IPS-20b (cell line): ENCODE measurements at regions not wholly inside any gene's neighbourhood (a gene's known extent, or its start where the extent isn't known, plus 50 kb on each side); places are given as distances from the start of the nearest gene placed in this dataset.

Source experiments
- H3K27ac ChIP-seq: one replicate; pipeline ENCODE4 v1.5.1; 2013; ENCODE audit warnings: low read length
- H3K27me3 ChIP-seq: 2 replicates; pipeline ENCODE4 v1.6.1; 2013; ENCODE audit warnings: mild to moderate bottlenecking, low read length, inconsistent platforms; ENCODE audit not compliant: insufficient read depth
- H3K36me3 ChIP-seq: 2 replicates; pipeline ENCODE4 v1.6.1; 2013; ENCODE audit warnings: low read depth, mild to moderate bottlenecking, inconsistent platforms, low read length, moderate library complexity; ENCODE audit not compliant: insufficient read depth
- H3K4me1 ChIP-seq: 2 replicates; pipeline ENCODE4 v1.6.1; 2013; ENCODE audit warnings: mild to moderate bottlenecking, control low read depth, inconsistent platforms, low read length, moderate library complexity; ENCODE audit not compliant: insufficient read depth
- H3K4me3 ChIP-seq: 2 replicates; pipeline ENCODE4 v1.5.1; 2013; ENCODE audit warnings: mild to moderate bottlenecking, low read length, inconsistent platforms
- H3K9ac ChIP-seq: 2 replicates; pipeline ENCODE4 v1.6.1; 2013; ENCODE audit warnings: low read depth, mild to moderate bottlenecking, inconsistent platforms, low read length, moderate library complexity
- H3K9me3 ChIP-seq: 2 replicates; pipeline ENCODE4 v1.6.1; 2013; ENCODE audit warnings: mild to moderate bottlenecking, low read depth, low read length, inconsistent platforms; ENCODE audit not compliant: insufficient read depth

DNA sequence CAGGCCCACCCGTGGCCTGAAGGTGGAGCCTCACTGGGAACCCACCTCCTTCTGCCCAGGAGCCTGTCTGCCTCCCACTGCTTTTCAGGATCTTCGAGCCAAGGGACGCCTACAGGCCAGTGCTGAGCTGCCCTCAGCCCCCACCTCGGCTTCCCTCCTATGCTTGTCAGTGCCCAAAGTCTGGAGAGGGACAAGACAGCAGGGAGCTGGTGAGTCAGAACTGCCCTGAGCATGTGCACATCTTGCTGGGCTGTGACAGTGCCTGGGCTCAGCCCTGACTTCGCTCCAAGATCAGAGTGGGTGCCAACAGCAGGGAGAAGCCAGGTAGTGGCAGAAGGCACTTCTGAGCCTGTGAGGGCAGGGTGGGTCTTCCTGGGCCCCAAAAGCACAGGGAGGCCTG, 286.8 kb downstream of the AEBP2 start:
- Histone ChIP-seq H3K36me3 (no peaks in the 10 kb centered on the region), H3K27ac (no peak overlapping the region), H3K9me3 (peaks cover 4% of the 10 kb centered on the region; the same call in 1 of the 2 replicates), H3K4me1 (no peaks in the 10 kb centered on the region), H3K4me3 (no peak overlapping the region), H3K9ac (no peak overlapping the region), H3K27me3 (no peaks in the 10 kb centered on the region)

DNA sequence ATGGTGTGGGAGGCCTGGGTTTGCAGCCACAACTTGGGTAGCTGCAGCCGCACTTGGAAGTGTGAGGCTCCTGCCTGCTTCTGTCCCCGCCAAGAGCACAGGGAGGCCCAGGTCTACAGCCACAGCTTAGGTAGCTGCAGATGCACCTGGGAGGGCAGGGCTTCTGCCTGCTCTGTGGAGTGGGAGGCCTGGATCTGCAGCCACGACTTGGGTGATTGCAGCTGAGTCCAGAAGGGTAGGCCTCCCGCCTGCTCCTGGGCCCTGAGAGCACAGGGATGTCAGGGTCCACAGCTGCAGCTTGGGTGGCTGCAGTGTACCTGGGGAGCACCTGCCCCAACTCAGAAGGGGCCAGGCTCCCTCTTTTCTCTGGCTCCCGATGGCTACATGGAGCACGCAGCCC, 287.3 kb downstream of the AEBP2 start:
- Histone ChIP-seq H3K27me3 (no peaks in the 10 kb centered on the region), H3K27ac (no peak overlapping the region), H3K9ac (no peak overlapping the region), H3K9me3 (peaks cover 4% of the 10 kb centered on the region; the same call in 1 of the 2 replicates), H3K4me1 (no peaks in the 10 kb centered on the region), H3K4me3 (no peak overlapping the region), H3K36me3 (no peaks in the 10 kb centered on the region)

DNA sequence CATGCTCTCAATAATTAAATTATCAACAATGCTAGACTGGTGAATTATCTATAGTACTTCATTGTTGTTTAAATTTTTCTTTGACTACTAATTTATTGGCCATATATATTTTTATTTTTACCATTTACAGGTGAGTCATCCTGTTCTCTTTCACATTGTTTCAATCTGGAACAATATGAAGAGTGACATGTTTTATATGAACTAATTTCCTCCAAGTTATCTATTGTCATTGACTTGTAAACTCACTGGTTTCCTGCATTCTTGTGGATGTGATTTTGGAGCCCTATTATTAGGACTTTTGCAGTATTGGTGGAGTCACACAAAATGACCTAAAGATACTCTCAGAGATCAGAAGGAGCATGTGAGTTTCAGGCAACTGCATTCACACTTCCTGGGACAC, 297.7 kb downstream of the AEBP2 start:
- Histone ChIP-seq H3K4me3 (no peak overlapping the region), H3K4me1 (no peaks in the 10 kb centered on the region), H3K9ac (no peak overlapping the region), H3K9me3 (peaks cover 13% of the 10 kb centered on the region), H3K27ac (no peak overlapping the region), H3K36me3 (no peaks in the 10 kb centered on the region), H3K27me3 (no peaks in the 10 kb centered on the region)

DNA sequence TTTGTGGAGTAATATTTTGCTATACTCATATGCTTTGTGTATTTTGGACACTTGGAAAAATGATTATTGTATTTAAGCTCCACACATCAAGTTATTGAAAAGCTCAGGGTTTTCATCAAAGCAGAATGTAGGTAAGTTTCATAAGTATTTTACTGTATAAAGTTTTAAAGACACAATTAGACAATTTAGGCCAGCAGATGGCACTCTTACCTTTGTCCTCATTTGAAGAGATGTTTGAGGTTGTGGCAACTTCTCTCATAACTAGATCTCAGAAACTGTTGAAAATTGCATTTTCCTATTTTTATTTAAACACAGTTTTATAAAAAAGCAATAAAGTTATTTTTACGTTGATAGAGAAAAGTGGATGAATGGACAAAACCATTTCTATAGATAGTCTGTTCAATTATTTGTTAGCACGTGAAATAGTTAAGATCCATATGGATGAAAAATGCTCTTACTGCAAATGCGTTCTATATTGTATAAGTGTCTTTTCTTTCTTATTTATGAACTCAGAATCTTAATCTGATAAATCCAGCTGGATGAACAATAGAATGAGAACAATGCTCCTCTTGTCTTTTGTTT, 300.0 kb downstream of the AEBP2 start:
- Histone ChIP-seq H3K4me3 (no peak overlapping the region), H3K27me3 (no peaks in the 10 kb centered on the region), H3K27ac (no peak overlapping the region), H3K4me1 (no peaks in the 10 kb centered on the region), H3K36me3 (no peaks in the 10 kb centered on the region), H3K9me3 (peaks cover 13% of the 10 kb centered on the region), H3K9ac (no peak overlapping the region)

DNA sequence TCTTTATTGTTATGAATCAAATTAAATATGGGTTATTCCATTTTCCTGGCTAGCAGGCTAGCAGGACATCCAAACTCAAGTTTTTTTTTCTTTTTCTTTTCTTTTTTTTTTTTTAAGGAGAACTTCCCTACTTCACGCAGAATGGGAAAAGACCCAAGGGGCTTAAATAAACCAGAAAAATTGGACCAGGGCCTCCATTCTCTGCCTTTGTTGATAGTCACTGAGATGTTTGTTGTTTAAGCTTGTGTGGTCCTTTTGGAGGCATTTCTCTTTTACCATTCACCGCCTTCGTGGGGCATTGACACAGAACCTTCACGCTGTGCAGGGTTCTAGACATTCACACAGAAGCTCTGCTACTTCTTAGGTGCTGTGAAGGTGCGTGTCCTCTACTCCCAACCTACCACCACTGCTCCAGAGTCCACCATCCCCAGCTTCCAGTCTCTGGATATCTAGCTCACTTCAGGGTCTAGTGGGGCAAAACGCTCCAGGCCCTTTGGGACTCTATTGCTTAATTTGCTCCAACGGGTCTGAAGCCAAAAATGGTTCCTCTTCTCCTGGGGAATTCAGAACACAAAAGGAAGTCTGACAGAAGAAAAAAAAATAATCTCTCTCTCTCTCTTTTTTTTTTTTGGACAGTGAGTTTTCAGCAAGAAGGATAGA, 301.3 kb downstream of the AEBP2 start:
- no peaks in the 10 kb centered on the region for H3K36me3 ChIP-seq
- no peak overlapping the region for H3K9ac ChIP-seq
- H3K4me3 ChIP-seq = no peak overlapping the region
- H3K27me3 ChIP-seq = no peaks in the 10 kb centered on the region
- no peak overlapping the region for H3K27ac ChIP-seq
- no peaks in the 10 kb centered on the region for H3K4me1 ChIP-seq
- H3K9me3 ChIP-seq = 0 out of 2 replicates have a peak, but pooled peaks cover under 1% of the 10 kb centered on the region

DNA sequence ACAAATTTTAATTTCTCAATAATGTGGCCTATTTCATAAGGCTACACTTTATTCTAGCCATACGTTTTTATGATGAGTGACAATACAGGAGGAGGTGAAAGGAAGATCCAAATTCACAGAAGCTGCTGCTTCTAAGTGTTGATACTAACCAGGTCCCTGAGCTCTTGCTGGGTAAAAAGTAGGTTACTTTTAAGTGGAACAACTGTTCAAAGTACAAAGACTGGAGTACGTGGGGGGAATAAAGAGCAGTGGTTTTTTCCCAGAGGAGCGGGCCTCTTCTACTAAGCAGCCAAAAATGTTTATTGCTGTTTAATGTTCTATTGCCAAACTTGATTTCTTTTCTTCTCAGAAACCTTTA, 301.8 kb downstream of the AEBP2 start:
- no peak overlapping the region for H3K27ac ChIP-seq
- no peaks in the 10 kb centered on the region for H3K4me1 ChIP-seq
- H3K9ac ChIP-seq = no peak overlapping the region
- no peaks in the 10 kb centered on the region for H3K27me3 ChIP-seq
- no peaks in the 10 kb centered on the region for H3K36me3 ChIP-seq
- no peak overlapping the region for H3K4me3 ChIP-seq
- no peaks in the 10 kb centered on the region for H3K9me3 ChIP-seq

DNA sequence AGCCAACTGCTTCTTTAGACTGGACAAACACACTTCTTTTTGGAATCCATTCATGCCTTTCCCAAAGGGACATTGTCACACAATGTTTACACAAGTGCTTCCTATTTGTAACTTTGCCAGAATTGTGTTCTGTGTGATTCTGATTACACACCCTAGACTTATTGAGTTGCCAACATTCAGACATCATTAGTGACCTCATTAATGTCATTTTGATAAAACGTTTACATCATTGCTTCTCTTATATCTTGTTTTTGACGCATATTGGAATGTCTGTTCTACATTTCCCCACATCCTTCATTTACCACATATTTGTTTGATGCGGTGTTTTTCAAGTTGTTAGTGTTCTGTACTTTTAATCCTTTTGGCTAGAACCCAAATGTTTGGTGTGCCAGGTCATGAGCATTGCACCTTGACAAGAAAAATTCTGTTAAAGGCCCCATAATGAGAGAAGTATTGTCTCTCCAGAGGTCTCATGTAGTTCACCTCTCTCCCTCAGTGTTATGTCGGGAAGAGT, 305.5 kb downstream of the AEBP2 start:
- Histone ChIP-seq H3K36me3 (no peaks in the 10 kb centered on the region), H3K9me3 (no peaks in the 10 kb centered on the region), H3K27ac (no peak overlapping the region), H3K9ac (no peak overlapping the region), H3K4me1 (no peaks in the 10 kb centered on the region), H3K27me3 (no peaks in the 10 kb centered on the region), H3K4me3 (no peak overlapping the region)

DNA sequence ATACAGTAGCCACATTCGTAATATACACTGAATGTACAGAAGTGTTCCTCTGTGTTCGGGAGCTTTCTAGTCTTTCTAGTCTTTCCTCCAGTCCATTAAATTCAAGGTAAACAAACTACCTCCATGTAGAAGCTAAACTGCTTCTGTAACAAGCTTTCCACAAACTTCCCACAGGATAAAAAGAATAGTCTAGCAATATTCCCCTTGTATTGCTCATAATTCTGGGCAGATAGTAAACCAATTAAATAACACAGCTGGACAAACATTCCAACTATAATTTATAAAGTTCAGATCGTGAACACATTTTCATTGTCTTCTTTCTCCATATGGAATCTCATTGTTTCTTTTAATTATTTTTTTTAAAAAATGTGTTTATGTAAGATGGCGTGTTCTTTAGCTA, 307.2 kb downstream of the AEBP2 start:
- H3K27ac ChIP-seq = no peak overlapping the region
- H3K4me1 ChIP-seq = no peaks in the 10 kb centered on the region
- no peaks in the 10 kb centered on the region for H3K36me3 ChIP-seq
- H3K9me3 ChIP-seq = no peaks in the 10 kb centered on the region
- H3K9ac ChIP-seq = no peak overlapping the region
- H3K27me3 ChIP-seq = no peaks in the 10 kb centered on the region
- no peak overlapping the region for H3K4me3 ChIP-seq

DNA sequence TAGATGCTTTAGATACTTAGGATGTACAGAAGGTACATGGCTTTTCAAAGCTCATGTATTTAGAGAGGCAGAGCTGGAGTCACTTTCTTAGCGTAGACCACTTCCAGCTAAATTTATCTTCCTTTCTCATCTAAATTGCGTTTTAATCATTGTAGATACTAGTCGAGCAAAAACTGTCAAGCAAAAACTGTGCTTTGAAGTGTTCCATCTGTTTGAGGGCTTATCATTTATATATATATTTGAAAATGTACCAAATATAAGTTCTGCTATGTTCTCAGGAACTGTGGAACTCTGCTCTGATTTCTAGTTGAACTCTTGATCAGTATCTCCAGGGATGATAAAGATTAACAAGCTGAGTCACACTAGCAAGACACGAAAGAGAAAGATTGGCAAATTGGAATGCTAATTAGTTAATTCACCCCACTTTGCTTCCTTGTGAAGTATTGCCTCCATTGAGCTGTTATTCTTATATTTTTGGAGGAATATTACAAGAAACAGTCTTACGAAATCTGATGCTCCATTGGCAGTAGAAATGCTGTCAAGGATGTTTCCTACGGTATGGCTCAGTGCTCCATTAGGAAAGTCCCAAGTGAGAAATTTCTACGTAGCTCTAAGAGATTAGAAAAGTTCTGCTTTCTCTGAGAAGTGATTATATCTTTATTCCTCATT, 310.7 kb downstream of the AEBP2 start:
- no peaks in the 10 kb centered on the region for H3K36me3 ChIP-seq
- no peak overlapping the region for H3K27ac ChIP-seq
- H3K9ac ChIP-seq = no peak overlapping the region
- H3K9me3 ChIP-seq = peaks cover 10% of the 10 kb centered on the region; the same call in 1 of the 2 replicates
- H3K27me3 ChIP-seq = no peaks in the 10 kb centered on the region
- no peaks in the 10 kb centered on the region for H3K4me1 ChIP-seq
- no peak overlapping the region for H3K4me3 ChIP-seq

DNA sequence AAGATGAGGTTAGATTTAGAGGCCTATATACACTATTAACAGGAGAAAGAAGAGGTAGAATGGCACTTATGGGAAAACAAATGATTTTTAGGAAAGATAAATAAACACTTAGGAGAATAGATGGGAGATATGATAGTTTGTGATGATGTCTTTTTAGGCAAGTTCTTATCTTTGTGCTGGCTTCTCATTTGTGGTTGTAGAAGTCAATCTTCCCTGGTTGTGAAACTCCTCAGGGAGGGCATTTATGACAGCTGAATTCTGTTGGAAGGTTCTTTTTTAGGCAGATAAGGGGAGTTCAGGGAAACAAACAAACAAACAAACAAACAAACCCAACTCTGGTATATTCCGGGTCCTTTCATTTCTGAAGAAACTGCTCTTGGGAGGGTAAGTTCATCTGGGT, 311.8 kb downstream of the AEBP2 start:
- Histone ChIP-seq H3K4me3 (no peak overlapping the region), H3K27ac (no peak overlapping the region), H3K36me3 (no peaks in the 10 kb centered on the region), H3K9ac (no peak overlapping the region), H3K27me3 (no peaks in the 10 kb centered on the region), H3K4me1 (no peaks in the 10 kb centered on the region), H3K9me3 (peaks cover 10% of the 10 kb centered on the region; the same call in 1 of the 2 replicates)

DNA sequence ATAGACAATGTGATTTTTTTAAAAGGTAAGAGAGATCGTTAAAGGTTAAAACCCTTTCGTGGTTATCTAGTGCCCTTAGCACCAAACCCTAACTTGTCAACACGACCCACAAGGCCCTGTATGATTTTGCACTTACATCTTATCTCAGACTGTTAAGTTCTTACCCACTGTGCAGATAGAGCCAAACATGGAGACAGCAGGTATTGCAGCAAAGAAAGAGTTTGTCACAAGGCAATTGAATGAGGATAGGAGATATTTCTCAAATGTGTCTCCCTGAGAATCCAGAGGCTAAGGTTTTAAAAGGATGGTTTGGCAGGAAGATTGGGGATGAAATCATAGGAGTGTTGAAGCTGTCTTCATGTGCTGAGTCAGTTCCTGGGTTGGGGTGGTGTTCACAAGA, 313.4 kb downstream of the AEBP2 start:
- H3K9me3 ChIP-seq = peaks cover 10% of the 10 kb centered on the region; the same call in 1 of the 2 replicates
- no peak overlapping the region for H3K27ac ChIP-seq
- no peaks in the 10 kb centered on the region for H3K36me3 ChIP-seq
- no peak overlapping the region for H3K4me3 ChIP-seq
- H3K4me1 ChIP-seq = no peaks in the 10 kb centered on the region
- H3K27me3 ChIP-seq = no peaks in the 10 kb centered on the region
- no peak overlapping the region for H3K9ac ChIP-seq

DNA sequence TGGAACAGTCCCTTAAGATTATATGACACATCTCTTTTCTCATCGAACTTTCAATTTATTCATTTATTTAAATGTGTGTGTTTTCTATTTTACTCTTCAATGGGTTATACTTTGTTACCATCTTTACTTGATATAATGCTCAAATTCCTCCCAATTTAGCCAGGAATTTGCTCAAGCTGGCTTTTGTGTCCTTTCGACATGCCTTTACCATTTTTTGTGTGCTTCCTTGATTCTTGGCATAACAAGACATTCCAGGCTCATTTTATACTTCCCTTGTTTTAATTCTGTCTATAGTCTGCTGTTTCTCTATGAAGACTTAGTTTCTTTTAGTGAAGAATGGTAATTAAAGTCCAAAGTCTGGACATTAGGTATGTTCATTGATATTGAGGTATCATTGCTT, 315.8 kb downstream of the AEBP2 start:
- H3K4me3 ChIP-seq = no peak overlapping the region
- no peak overlapping the region for H3K9ac ChIP-seq
- H3K36me3 ChIP-seq = no peaks in the 10 kb centered on the region
- H3K27ac ChIP-seq = no peak overlapping the region
- H3K27me3 ChIP-seq = no peaks in the 10 kb centered on the region
- no peaks in the 10 kb centered on the region for H3K4me1 ChIP-seq
- H3K9me3 ChIP-seq = peaks cover 10% of the 10 kb centered on the region; the same call in 1 of the 2 replicates
